Ascending aorta (tissue), 2 donors: ENCODE measurements at regions not wholly inside any gene's neighbourhood (a gene's known extent, or its start where the extent isn't known, plus 50 kb on each side); places are given as distances from the start of the nearest gene placed in this dataset.
"Not testable (repeated sequence)": the region's sequence is repeated elsewhere in the genome, so short reads cannot be mapped to it uniquely, and the experiment has no call there.

Source experiments
- DNase-seq, 2 donors: peaks; one replicate each; pipeline ENCODE4 v3.0.0-alpha.2; 2019; ENCODE audit warnings: low spot score in 2 of 2
- H3K27ac ChIP-seq, 2 donors: fragments of 200-600 bp; sonication (generic); one replicate each; pipeline ENCODE4 v1.5.1; 2016 to 2017; ENCODE audit warnings: mild to moderate bottlenecking in 1 of 2
- H3K27me3 ChIP-seq: fragments of 200-600 bp; sonication (generic); one replicate; pipeline ENCODE4 v1.5.1; 2017
- H3K36me3 ChIP-seq, 2 donors: fragments of 200-600 bp; sonication (generic); one replicate each; pipeline ENCODE4 v1.5.1; 2016
- H3K4me1 ChIP-seq, 2 donors: fragments of 200-600 bp; sonication (generic); one replicate each; pipeline ENCODE4 v1.5.1; 2016 to 2017; ENCODE audit warnings: mild to moderate bottlenecking in 1 of 2
- H3K4me3 ChIP-seq, 2 donors: fragments of 200-600 bp; sonication (generic); one replicate each; pipeline ENCODE4 v1.5.1; 2016 to 2017; ENCODE audit warnings: mild to moderate bottlenecking in 1 of 2
- H3K9me3 ChIP-seq, 2 donors: fragments of 200-600 bp; sonication (generic); one replicate each; pipeline ENCODE4 v1.5.1; 2016
- CTCF ChIP-seq, 3 experiments: fragments of 200-600 bp in 2 of 3; fragments of 450-650 bp in 1 of 3; sonication (generic) in 2 of 3; IDR thresholded peaks; one replicate each; pipeline ENCODE4 v1.5.1; 2016 to 2019; ENCODE audit warnings: antibody characterized with exemption in 3 of 3, mild to moderate bottlenecking in 1 of 3, moderate library complexity in 1 of 3
- intact Hi-C: fragments of 100-400 bp; cut with DNase I; formaldehyde crosslinking; loops from one replicate; pipeline ENCODE4 v1.15.1; 2023

- Histone ChIP-seq H3K4me3 (no peak overlapping the region), H3K9me3 (no peaks in the 10 kb centered on the region), H3K36me3 (no peaks in the 10 kb centered on the region), H3K27ac (no peak overlapping the region), H3K4me1 (peaks cover 0 to 5% of the 10 kb centered on the region in 2 donors), H3K27me3 (no peaks in the 10 kb centered on the region)
- no peak for DNase-seq
- intact Hi-C loops, result loop anchor here (5.0 kb wide), 1 partner anchor 343 kb away; no protein-coding TSS in a partner anchor
- TF ChIP-seq CTCF (IDR thresholded peaks at IDR 0.05), result no peak
Observed at GRCh38 chr1:164443836-164444235, 115.1 kb upstream of the PBX1 start.

GRCh38 chr1:164446020-164446419 lies 113.0 kb upstream of the PBX1 start:
- Histone ChIP-seq H3K27ac (no peak overlapping the region), H3K27me3 (no peaks in the 10 kb centered on the region), H3K4me1 (no peaks in the 10 kb centered on the region), H3K9me3 (no peaks in the 10 kb centered on the region), H3K4me3 (no peak overlapping the region), H3K36me3 (no peaks in the 10 kb centered on the region)
- intact Hi-C loops, result no loop called here
- DNase-seq, result no peak
- no peak for TF ChIP-seq CTCF (IDR thresholded peaks at IDR 0.05)

- TF ChIP-seq CTCF (IDR thresholded peaks at IDR 0.05), result no peak
- H3K27ac ChIP-seq, result no peak overlapping the region
- no peaks in the 10 kb centered on the region for H3K27me3 ChIP-seq
- no peak for DNase-seq
- H3K4me1 ChIP-seq, result no peaks in the 10 kb centered on the region
- no peaks in the 10 kb centered on the region for H3K36me3 ChIP-seq
- H3K4me3 ChIP-seq, result no peak overlapping the region
- intact Hi-C loops, result no loop called here
- H3K9me3 ChIP-seq, result peaks cover 0 to 3% of the 10 kb centered on the region in 2 donors
Observed at GRCh38 chr1:164452549-164452948, 106.4 kb upstream of the PBX1 start.

- Histone ChIP-seq H3K4me1 (no peaks in the 10 kb centered on the region), H3K27ac (no peak overlapping the region), H3K4me3 (no peak overlapping the region), H3K9me3 (peaks cover 0 to 3% of the 10 kb centered on the region in 2 donors), H3K36me3 (no peaks in the 10 kb centered on the region), H3K27me3 (no peaks in the 10 kb centered on the region)
- intact Hi-C loops, result no loop called here
- DNase-seq, result no peak
- no peak for TF ChIP-seq CTCF (IDR thresholded peaks at IDR 0.05)
Observed at GRCh38 chr1:164456272-164456671, 102.7 kb upstream of the PBX1 start.

- not testable (repeated sequence) for DNase-seq, H3K4me3 ChIP-seq, H3K36me3 ChIP-seq
Observed at GRCh38 chr1:164459176-164459575, 99.8 kb upstream of the PBX1 start.

GRCh38 chr1:164466001-164466421 lies 93.0 kb upstream of the PBX1 start:
- H3K27me3 ChIP-seq, result no peaks in the 10 kb centered on the region
- no peaks in the 10 kb centered on the region for H3K4me1 ChIP-seq
- no peak for DNase-seq
- no peaks in the 10 kb centered on the region for H3K36me3 ChIP-seq
- no peak overlapping the region for H3K4me3 ChIP-seq
- TF ChIP-seq CTCF (IDR thresholded peaks at IDR 0.05), result no peak
- intact Hi-C loops, result no loop called here
- no peaks in the 10 kb centered on the region for H3K9me3 ChIP-seq
- no peak overlapping the region for H3K27ac ChIP-seq

More at GRCh38 chr1:164459176-164459575, 99.8 kb upstream of the PBX1 start:
- H3K4me1 ChIP-seq, H3K27me3 ChIP-seq, intact Hi-C loops, H3K27ac ChIP-seq, H3K9me3 ChIP-seq: not testable (repeated sequence)
